ENCODE measurements at regions not wholly inside any gene's neighbourhood (a gene's known extent, or its start where the extent isn't known, plus 50 kb on each side); places are given as distances from the start of the nearest gene placed in this dataset.

DNA sequence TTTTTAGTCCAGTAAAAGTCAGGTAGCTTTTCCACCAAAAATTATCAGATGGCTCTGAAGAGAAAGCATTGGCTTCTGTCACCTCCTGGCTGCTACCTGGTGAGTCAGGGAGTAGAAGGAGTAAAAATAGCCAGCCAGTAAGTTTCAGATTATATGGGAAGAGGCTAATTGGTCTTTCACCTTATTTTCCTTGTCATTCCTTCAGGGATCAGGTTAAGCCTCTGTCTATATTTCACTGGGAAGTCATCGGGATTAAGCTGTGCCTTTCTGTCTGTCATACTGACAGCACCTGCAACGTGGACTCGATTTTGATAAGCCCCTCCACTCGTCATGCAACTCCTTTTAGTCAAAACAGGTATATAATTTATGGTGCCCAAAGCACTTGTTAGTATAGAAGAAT, 380.7 kb upstream of the CELF4 start:
- H3K27me3 ChIP-seq (replicated peaks in 1 of 4; ENCODE audit: control insufficient read depth in 3 of 4, extremely low read depth in 1 of 4, insufficient read depth in 3 of 4, low read length in 3 of 4): peaks cover 0 to 1% (median 0%) of the 10 kb centered on the region in 4 experiments; a peak in 1 of 7 replicates
- no peak overlapping the region for H3K4me2 ChIP-seq (ENCODE audit: insufficient read depth in 1 of 2, low read depth in 2 of 2, low read length in 2 of 2)
- H4K5ac ChIP-seq (ENCODE audit: insufficient read length, low read depth, low read length): no peak overlapping the region
- H4K91ac ChIP-seq (replicated peaks; ENCODE audit: insufficient read length, low read length): no peak overlapping the region
- WGBS, 2 experiments (ENCODE audit: extremely low coverage in 1 of 2, insufficient coverage in 1 of 2, insufficient read length in 1 of 2, insufficient replicate concordance in 2 of 2, low coverage in 1 of 2, low lambda C conversion rate in 2 of 2, missing lambda C conversion rate in 1 of 2): 44% methylated on average over 4 of the region's 4 CpGs; no CpG with 5 or more reads in 1 of the 2 experiments
- H3K27ac ChIP-seq (ENCODE audit: low read depth, low read length): no peak overlapping the region
- H3K9ac ChIP-seq (replicated peaks in 1 of 4; ENCODE audit: extremely low read depth in 1 of 4, low read depth in 3 of 4, low read length in 3 of 4): no peak overlapping the region
- no peak overlapping the region for H3K23ac ChIP-seq (ENCODE audit: insufficient read length)
- no peak overlapping the region for H3K56ac ChIP-seq (replicated peaks; ENCODE audit: insufficient read length, low read depth, low read length)
- no peaks in the 10 kb centered on the region for H3K23me2 ChIP-seq (ENCODE audit: low read depth, low read length)
- no peaks in the 10 kb centered on the region for H3K4me1 ChIP-seq (replicated peaks in 1 of 4; ENCODE audit: control insufficient read depth in 3 of 4, insufficient read depth in 4 of 4, low read length in 3 of 4)
- H2AFZ ChIP-seq (ENCODE audit: low read length): no peak overlapping the region
- no peak overlapping the region for H2BK12ac ChIP-seq (ENCODE audit: low read depth, low read length)
- no peak overlapping the region for H3K18ac ChIP-seq (ENCODE audit: extremely low read depth, low read length)
- no peaks in the 10 kb centered on the region for H3K36me3 ChIP-seq (ENCODE audit: control insufficient read depth in 2 of 4, insufficient read depth in 4 of 4, low read length in 3 of 4)
- no peak for DNase-seq (ENCODE audit: low read depth in 1 of 2, low spot score in 2 of 2)
- FAIRE-seq: no peak
- H3K79me1 ChIP-seq (ENCODE audit: low read depth, low read length): no peaks in the 10 kb centered on the region
- H4K8ac ChIP-seq (ENCODE audit: extremely low read depth, insufficient read depth, low read length): no peak overlapping the region
- no peak overlapping the region for H3K14ac ChIP-seq (ENCODE audit: insufficient read length)
- no peak overlapping the region for H3K4me3 ChIP-seq (ENCODE audit: extremely low read depth in 1 of 4, insufficient read depth in 2 of 4, low read depth in 3 of 4, low read length in 4 of 4)
- ChIA-PET POLR2A (ENCODE audit: partially characterized antibody) (no interaction called here), CTCF (ENCODE audit: partially characterized antibody) (no interaction called here)
- no peak overlapping the region for H2BK20ac ChIP-seq (ENCODE audit: low read length)
- no peaks in the 10 kb centered on the region for H3K79me2 ChIP-seq (ENCODE audit: control insufficient read depth in 1 of 2, insufficient read depth in 2 of 2, low read length in 2 of 2)
- H3K9me3 ChIP-seq (ENCODE audit: insufficient read depth in 2 of 2, low read depth in 1 of 2, low read length in 1 of 2): no peaks in the 10 kb centered on the region; a peak in 1 of 4 replicates
- H2BK15ac ChIP-seq (ENCODE audit: low read length): no peak overlapping the region
- no peak overlapping the region for H2AK5ac ChIP-seq (ENCODE audit: low read depth, low read length)
- no peak overlapping the region for H2BK120ac ChIP-seq (replicated peaks; ENCODE audit: low read depth, low read length)
- no peak overlapping the region for H3K4ac ChIP-seq (replicated peaks; ENCODE audit: insufficient read length, low read depth, low read length)
- H4K20me1 ChIP-seq (replicated peaks in 1 of 2; ENCODE audit: control insufficient read depth in 1 of 2, insufficient read depth in 2 of 2, low read length in 2 of 2): no peaks in the 10 kb centered on the region
- no peak overlapping the region for H2BK5ac ChIP-seq (ENCODE audit: low read depth, low read length)
- TF ChIP-seq MAFK (IDR thresholded peaks at IDR 0.05; ENCODE audit: low read depth, low read length) (no peak), CBX5 (IDR thresholded peaks at IDR 0.05; ENCODE audit: low read depth, low read length) (no peak), POLR2A (IDR thresholded peaks at IDR 0.05; ENCODE audit: control extremely low read depth in 1 of 2, low read depth in 2 of 2, low read length in 2 of 2) (no peak), BACH1 (IDR thresholded peaks at IDR 0.05; ENCODE audit: low read length) (no peak), CTBP2 (IDR thresholded peaks at IDR 0.05; ENCODE audit: borderline replicate concordance, insufficient read depth, insufficient read length, low read length) (no peak), RFX5 (IDR thresholded peaks at IDR 0.05; ENCODE audit: borderline replicate concordance, low read depth, low read length) (no peak), HDAC2 (IDR thresholded peaks at IDR 0.05; ENCODE audit: borderline replicate concordance in 1 of 2, low read depth in 2 of 2, low read length in 2 of 2) (no peak), SIN3A (conservative IDR thresholded peaks at IDR 0.05 in 1 of 2, IDR thresholded peaks at IDR 0.05 in 1 of 2; ENCODE audit: low read depth in 1 of 2, low read length in 2 of 2) (no peak), KDM4A (IDR thresholded peaks at IDR 0.05; ENCODE audit: low read depth, low read length, severe bottlenecking) (no peak), SAP30 (IDR thresholded peaks at IDR 0.05; ENCODE audit: insufficient read depth, insufficient replicate concordance, low read length) (no peak), EP300 (IDR thresholded peaks at IDR 0.05; ENCODE audit: borderline replicate concordance in 1 of 2, low read depth in 2 of 2, low read length in 2 of 2) (no peak)
- TF ChIP-seq, protein P1, sequence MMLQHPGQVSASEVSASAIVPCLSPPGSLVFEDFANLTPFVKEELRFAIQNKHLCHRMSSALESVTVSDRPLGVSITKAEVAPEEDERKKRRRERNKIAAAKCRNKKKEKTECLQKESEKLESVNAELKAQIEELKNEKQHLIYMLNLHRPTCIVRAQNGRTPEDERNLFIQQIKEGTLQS (IDR thresholded peaks at IDR 0.05; ENCODE audit: insufficient read depth, low read depth, low read length): no peak

All from H1 (cell line).